ENCODE measurements at regions not wholly inside any gene's neighbourhood (a gene's known extent, or its start where the extent isn't known, plus 50 kb on each side); places are given as distances from the start of the nearest gene placed in this dataset.
"Not testable (repeated sequence)": the region's sequence is repeated elsewhere in the genome, so short reads cannot be mapped to it uniquely, and the experiment has no call there.

GRCh38 chr4:19159874-19160273, 1091.8 kb upstream of the SLIT2 start:
- H3K9me3 ChIP-seq: peaks cover 0 to 9% (median 0%) of the 10 kb centered on the region in 3 donors
- intact Hi-C loops (cut with DNase I): no loop called here
- H3K4me3 ChIP-seq: no peak overlapping the region
- no peak for DNase-seq
- no peak for ATAC-seq
- no peaks in the 10 kb centered on the region for H3K36me3 ChIP-seq (replicated peaks in 1 of 2; ENCODE audit: insufficient read depth in 1 of 2, low read depth in 2 of 2)
- H3K27me3 ChIP-seq: no peaks in the 10 kb centered on the region
- 52 to 63% methylated on average over 3 of the region's 3 CpGs for WGBS, 2 donors
- no peak for TF ChIP-seq CTCF (IDR thresholded peaks at IDR 0.05)
- no peak for TF ChIP-seq POLR2A (IDR thresholded peaks at IDR 0.05)
- H3K4me1 ChIP-seq: no peaks in the 10 kb centered on the region
- no peak overlapping the region for H3K27ac ChIP-seq

GRCh38 chr4:19158107-19158809, 1093.4 kb upstream of the SLIT2 start:
- Histone ChIP-seq H3K27ac (no peak overlapping the region), H3K27me3 (no peaks in the 10 kb centered on the region), H3K4me3 (no peak overlapping the region), H3K36me3 (replicated peaks in 1 of 2; ENCODE audit: insufficient read depth in 1 of 2, low read depth in 2 of 2) (no peaks in the 10 kb centered on the region), H3K9me3 (peaks cover 0 to 9% (median 0%) of the 10 kb centered on the region in 3 donors), H3K4me1 (no peaks in the 10 kb centered on the region)
- TF ChIP-seq CTCF (IDR thresholded peaks at IDR 0.05) (no peak), POLR2A (IDR thresholded peaks at IDR 0.05) (no peak)
- ATAC-seq (no peak), DNase-seq (no peak)
- intact Hi-C loops (cut with DNase I): no loop called here
- 52 to 55% methylated on average over 2 of the region's 2 CpGs for WGBS, 2 donors

- ATAC-seq: no peak
- H3K36me3 ChIP-seq (replicated peaks in 1 of 2; ENCODE audit: insufficient read depth in 1 of 2, low read depth in 2 of 2): no peaks in the 10 kb centered on the region
- peaks cover 0 to 9% (median 0%) of the 10 kb centered on the region in 3 donors for H3K9me3 ChIP-seq
- H3K27me3 ChIP-seq: no peaks in the 10 kb centered on the region
- TF ChIP-seq CTCF (IDR thresholded peaks at IDR 0.05): no peak
- TF ChIP-seq POLR2A (IDR thresholded peaks at IDR 0.05): no peak
- no peaks in the 10 kb centered on the region for H3K4me1 ChIP-seq
- H3K27ac ChIP-seq: no peak overlapping the region
- intact Hi-C loops (cut with DNase I): no loop called here
- WGBS, 2 donors: 60 to 76% methylated on average over 3 of the region's 3 CpGs
- no peak overlapping the region for H3K4me3 ChIP-seq
- no peak for DNase-seq
Observed at GRCh38 chr4:19156786-19157185, 1094.9 kb upstream of the SLIT2 start.

- H3K36me3 ChIP-seq (replicated peaks in 1 of 2; ENCODE audit: insufficient read depth in 1 of 2, low read depth in 2 of 2): no peaks in the 10 kb centered on the region
- H3K4me1 ChIP-seq: no peaks in the 10 kb centered on the region
- no peak overlapping the region for H3K27ac ChIP-seq
- intact Hi-C loops (cut with DNase I): no loop called here
- ATAC-seq (no peak), DNase-seq (no peak)
- no peak overlapping the region for H3K4me3 ChIP-seq
- no peaks in the 10 kb centered on the region for H3K27me3 ChIP-seq
- WGBS, 2 donors: 70 to 89% methylated on average over 1 of the region's 1 CpG
- H3K9me3 ChIP-seq: peaks cover 0 to 9% (median 0%) of the 10 kb centered on the region in 3 donors
- TF ChIP-seq CTCF (IDR thresholded peaks at IDR 0.05) (no peak), POLR2A (IDR thresholded peaks at IDR 0.05) (no peak)
Observed at GRCh38 chr4:19155568-19155967, 1096.1 kb upstream of the SLIT2 start.

GRCh38 chr4:19154267-19154666, 1097.4 kb upstream of the SLIT2 start:
- DNase-seq; H3K27ac ChIP-seq; H3K4me1 ChIP-seq; H3K9me3 ChIP-seq; ATAC-seq; H3K4me3 ChIP-seq; H3K27me3 ChIP-seq; H3K36me3 ChIP-seq (replicated peaks in 1 of 2; ENCODE audit: insufficient read depth in 1 of 2, low read depth in 2 of 2); intact Hi-C loops (cut with DNase I): not testable (repeated sequence)
- WGBS, 2 donors: 87 to 88% methylated on average over 5 of the region's 5 CpGs
